ENCODE measurements at regions not wholly inside any gene's neighbourhood (a gene's known extent, or its start where the extent isn't known, plus 50 kb on each side); places are given as distances from the start of the nearest gene placed in this dataset.

DNA sequence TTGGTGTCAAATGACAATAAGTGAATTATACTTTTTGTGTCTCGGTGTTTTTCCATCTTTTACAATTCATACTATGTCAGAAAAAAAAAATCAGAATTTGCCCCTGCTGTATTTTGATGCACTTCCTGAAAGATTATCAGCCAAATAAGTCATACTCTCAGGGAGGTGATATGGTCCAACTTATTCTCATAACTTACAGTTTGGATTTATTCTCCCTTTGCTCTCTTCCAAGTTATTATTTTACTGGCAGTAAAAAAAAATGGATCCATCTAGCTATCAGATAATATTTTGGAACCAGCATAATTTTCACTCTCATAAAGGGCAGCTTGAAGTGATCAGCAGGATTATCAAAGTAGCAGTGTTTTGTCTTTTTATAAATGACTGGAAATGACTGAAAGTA, 337.1 kb downstream of the BMPER start:
- H3K4me1 Mint-ChIP-seq: no peaks in the 10 kb centered on the region
- H3K36me3 Mint-ChIP-seq: no peaks in the 10 kb centered on the region
- no peak overlapping the region for H3K4me3 Mint-ChIP-seq
- H3K9me3 Mint-ChIP-seq: peaks cover 3% of the 10 kb centered on the region
- ATAC-seq: no peak
- H3K27ac Mint-ChIP-seq: no peak overlapping the region
- H3K27me3 Mint-ChIP-seq: no peaks in the 10 kb centered on the region

DNA sequence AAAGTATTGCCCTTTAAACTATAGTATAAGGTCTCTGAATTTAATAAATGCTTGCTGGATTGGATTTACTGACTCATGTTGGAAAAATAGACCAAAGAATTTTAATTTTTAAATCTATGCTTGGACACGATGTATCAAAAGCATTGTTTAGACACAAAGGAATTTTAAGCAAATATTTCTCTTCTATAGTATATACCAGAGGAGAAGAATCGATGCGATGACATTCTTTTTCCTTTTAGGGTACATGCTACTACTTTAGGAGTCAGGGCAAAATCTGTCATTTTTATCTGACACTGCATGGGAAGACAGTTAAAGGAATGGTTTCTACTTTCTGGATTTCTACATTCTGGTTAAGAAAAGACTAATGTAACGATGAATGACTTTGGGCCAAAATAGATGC, 339.9 kb downstream of the BMPER start:
- H3K4me3 Mint-ChIP-seq: no peak overlapping the region
- H3K4me1 Mint-ChIP-seq: no peaks in the 10 kb centered on the region
- H3K36me3 Mint-ChIP-seq: no peaks in the 10 kb centered on the region
- no peak for ATAC-seq
- no peak overlapping the region for H3K27ac Mint-ChIP-seq
- H3K27me3 Mint-ChIP-seq: no peaks in the 10 kb centered on the region
- H3K9me3 Mint-ChIP-seq: peaks cover 6% of the 10 kb centered on the region

DNA sequence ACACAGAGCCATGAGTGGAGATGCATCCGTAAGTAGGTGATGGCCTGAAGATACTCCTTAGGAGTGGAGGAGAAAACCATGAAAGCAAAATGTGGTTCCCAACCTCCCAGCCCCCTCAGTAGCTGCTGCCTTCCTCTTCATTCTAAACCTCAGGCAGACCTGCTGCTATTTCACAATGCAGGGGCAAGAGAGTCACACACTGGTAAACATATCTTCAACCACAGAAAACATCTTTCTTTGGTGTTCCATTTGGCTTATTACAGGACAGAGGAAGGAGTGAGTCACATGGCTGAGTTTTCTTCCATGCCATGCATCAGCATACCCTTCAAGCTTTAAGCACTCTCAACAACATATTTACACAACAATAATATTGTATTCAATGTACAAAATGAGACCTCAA, 342.1 kb downstream of the BMPER start:
- ATAC-seq: no peak
- Mint-ChIP-seq H3K4me1 (no peaks in the 10 kb centered on the region), H3K9me3 (peaks cover 6% of the 10 kb centered on the region), H3K27ac (no peak overlapping the region), H3K36me3 (no peaks in the 10 kb centered on the region), H3K4me3 (no peak overlapping the region), H3K27me3 (no peaks in the 10 kb centered on the region)

DNA sequence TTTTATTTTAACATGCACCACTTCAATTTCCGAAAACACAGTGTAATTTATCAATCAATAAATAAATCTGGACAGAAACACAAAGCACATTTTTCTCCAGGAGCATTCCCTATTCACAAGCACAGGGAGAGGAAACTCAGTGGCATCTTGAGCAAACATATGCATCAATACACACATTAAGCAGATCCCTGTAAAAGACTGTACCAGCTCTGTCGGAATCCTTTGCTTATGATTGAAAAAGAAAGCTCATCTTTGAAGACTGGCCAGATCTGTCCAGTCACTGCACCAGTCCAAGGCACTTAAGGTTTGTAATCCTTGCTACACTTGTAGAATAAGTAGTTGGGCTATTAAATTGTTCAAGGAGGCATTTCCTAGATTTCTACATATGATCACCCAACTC, 343.9 kb downstream of the BMPER start:
- no peak overlapping the region for H3K27ac Mint-ChIP-seq
- H3K9me3 Mint-ChIP-seq: peaks cover 6% of the 10 kb centered on the region
- no peaks in the 10 kb centered on the region for H3K36me3 Mint-ChIP-seq
- H3K4me3 Mint-ChIP-seq: no peak overlapping the region
- no peaks in the 10 kb centered on the region for H3K4me1 Mint-ChIP-seq
- ATAC-seq: no peak
- H3K27me3 Mint-ChIP-seq: no peaks in the 10 kb centered on the region

DNA sequence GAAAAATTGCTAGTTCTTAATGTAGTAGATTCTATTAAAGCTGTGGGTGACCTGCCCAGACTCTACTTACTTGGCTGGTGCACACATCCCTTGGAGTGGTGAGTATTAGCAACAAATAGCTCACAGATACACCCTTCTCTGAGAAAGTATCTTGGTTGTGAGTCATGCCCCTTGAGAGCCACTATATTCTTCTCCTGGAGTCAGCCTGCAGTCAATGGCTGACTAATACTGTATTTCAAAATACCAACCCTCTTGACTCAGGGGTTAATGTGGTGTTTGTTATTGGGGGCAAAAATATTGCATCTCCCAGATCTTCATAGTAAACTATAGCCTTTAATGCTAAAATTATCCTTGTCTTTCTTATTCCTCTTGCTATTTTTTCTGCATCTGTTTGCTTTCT, 354.9 kb downstream of the BMPER start:
- Mint-ChIP-seq H3K9me3 (no peaks in the 10 kb centered on the region), H3K36me3 (no peaks in the 10 kb centered on the region), H3K4me1 (no peaks in the 10 kb centered on the region), H3K27me3 (no peaks in the 10 kb centered on the region), H3K4me3 (no peak overlapping the region), H3K27ac (no peak overlapping the region)
- no peak for ATAC-seq

DNA sequence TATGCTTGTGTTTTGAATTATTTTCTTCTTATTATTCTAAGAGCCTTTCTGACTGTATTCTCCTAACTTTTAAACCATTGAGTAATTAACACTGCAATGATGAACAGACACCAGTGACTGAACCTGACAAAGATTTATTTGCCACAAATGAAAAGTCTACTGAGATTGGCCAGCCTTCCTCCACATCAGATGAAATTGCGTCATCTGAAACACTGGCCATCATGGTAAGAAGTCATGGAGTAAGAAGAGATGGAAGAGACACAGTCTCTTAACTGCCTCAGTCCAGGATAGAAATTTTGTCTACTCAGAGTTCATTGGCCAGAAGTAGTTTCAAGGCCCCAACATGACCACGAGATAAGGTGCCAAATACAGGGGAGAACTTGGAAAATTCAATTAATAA, 357.8 kb downstream of the BMPER start:
- Mint-ChIP-seq H3K9me3 (no peaks in the 10 kb centered on the region), H3K4me3 (no peak overlapping the region), H3K27ac (no peak overlapping the region), H3K4me1 (no peaks in the 10 kb centered on the region), H3K27me3 (no peaks in the 10 kb centered on the region), H3K36me3 (no peaks in the 10 kb centered on the region)
- no peak for ATAC-seq

DNA sequence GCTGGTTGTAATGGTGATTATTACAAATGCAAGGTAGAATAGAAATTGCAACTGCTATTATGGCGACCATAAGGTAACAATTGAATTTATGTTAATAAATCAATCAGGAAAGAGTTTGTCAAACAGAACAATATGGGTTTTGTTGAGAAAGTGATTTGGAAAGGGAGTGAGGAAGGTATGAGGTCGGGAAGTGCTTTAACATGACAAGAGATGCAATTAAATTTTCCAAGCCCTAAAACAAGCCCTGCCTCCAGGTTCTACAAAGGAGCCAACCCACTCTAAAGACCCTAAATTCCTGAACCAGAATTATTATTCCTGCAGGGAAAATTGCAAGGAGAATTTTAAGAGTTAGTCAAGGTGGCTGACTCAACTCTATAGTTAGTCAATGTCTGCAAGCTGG, 363.7 kb downstream of the BMPER start:
- H3K27me3 Mint-ChIP-seq: no peaks in the 10 kb centered on the region
- ATAC-seq: no peak
- H3K4me1 Mint-ChIP-seq: no peaks in the 10 kb centered on the region
- H3K4me3 Mint-ChIP-seq: no peak overlapping the region
- no peak overlapping the region for H3K27ac Mint-ChIP-seq
- peaks cover 3% of the 10 kb centered on the region for H3K9me3 Mint-ChIP-seq
- H3K36me3 Mint-ChIP-seq: no peaks in the 10 kb centered on the region

DNA sequence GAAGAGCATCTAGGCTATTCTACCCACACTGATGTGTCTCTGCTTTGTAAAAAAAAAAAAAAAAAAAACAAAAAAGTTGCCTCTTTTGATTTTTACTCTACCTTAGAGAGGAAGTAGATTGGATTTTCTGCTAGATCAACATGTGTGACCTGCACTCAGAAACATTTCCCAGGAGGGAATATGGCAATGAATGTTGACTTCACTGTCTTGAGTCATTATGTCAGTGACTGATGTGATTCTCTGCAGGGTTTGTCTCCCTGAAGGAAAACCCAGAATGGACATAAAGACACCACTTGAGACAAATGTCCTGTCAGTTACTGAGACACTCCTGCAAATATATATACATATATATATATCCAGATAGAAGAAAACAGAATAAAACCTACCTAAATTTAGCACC, 370.3 kb downstream of the BMPER start:
- Mint-ChIP-seq H3K9me3 (peaks cover 3% of the 10 kb centered on the region), H3K4me3 (no peak overlapping the region), H3K36me3 (no peaks in the 10 kb centered on the region), H3K27me3 (no peaks in the 10 kb centered on the region), H3K4me1 (no peaks in the 10 kb centered on the region), H3K27ac (no peak overlapping the region)
- ATAC-seq: no peak

DNA sequence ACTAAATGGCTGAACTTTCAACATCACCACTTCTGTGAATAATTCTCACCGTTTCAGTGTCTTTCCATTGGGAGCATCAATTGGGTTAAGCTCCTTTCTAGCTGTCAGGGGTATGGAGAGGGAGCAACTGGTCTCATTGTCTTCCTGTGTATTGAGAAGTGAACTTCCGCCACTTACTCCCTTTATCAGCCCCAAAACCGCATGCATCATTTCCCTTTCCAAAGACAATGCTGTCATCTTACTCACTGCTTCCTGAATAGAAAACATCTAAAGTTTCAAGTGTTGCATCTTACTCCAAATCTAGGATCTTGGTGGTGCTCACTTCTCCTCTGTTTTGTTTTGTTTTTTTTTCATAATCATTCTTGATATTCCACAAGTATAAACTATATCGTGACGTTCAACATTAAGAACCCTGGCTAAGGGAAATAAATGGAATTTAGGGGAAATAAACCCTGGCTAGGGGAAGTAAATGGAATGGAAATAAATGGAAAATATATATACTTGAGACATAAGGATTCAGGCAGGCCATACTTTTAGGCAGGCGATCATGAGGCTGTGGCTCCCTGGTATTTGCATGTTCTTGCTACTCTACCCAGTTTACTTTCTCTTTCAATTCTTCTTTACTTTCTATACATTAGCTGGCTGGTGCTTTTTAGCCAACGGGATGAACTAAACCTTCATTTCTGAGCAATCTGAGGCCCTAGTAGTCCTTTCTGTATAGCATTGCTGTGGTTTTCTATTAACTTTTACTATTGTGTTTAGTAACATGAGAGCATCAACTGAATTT, 371.9 kb downstream of the BMPER start:
- Mint-ChIP-seq H3K9me3 (peaks cover 3% of the 10 kb centered on the region), H3K4me3 (no peak overlapping the region)
- ATAC-seq: no peak

DNA sequence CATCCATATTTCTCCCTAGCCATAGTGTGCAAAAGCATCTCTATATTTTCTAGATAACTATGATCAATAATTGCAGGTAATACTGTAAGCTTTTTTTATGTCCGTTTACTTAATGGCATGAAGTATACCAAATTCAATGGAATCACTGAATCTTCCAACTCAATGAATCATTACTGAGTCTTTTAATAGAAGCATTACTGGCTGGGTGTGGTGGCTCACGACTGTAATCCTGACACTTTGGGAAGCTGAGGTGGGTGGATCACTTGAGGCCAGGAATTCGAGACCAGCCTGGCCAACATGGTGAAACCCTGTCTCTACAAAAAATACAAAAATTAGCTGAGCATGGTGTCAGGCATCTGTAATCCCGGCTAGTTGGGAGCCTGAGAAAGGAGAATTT, 372.5 kb downstream of the BMPER start:
- H3K9me3 Mint-ChIP-seq: peaks cover 6% of the 10 kb centered on the region
- no peaks in the 10 kb centered on the region for H3K27me3 Mint-ChIP-seq
- no peaks in the 10 kb centered on the region for H3K4me1 Mint-ChIP-seq
- H3K27ac Mint-ChIP-seq: no peak overlapping the region
- no peaks in the 10 kb centered on the region for H3K36me3 Mint-ChIP-seq
- H3K4me3 Mint-ChIP-seq: no peak overlapping the region
- no peak for ATAC-seq

More for the DNA sequence above, 371.9 kb downstream of the BMPER start:
- Mint-ChIP-seq H3K4me1 (no peaks in the 10 kb centered on the region), H3K36me3 (no peaks in the 10 kb centered on the region), H3K27me3 (no peaks in the 10 kb centered on the region), H3K27ac (no peak overlapping the region)

DNA sequence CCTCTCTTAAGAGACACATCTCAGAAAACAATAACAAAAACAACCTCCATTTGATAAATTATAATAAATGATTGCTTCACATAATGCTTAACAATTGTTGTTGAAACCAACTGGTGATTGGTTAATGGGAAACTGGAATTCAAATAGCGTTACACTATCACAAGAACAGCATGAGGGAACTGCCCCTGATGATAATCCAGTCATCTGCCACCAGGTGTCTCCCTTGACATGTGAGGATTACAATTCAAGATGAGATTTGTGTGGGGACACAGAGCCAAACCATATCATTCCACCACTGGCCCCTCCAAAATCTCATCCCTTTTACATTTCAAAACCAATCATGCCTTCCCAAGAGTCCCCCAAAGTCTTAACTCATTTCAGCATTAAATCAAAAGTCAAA, 375.9 kb downstream of the BMPER start:
- Mint-ChIP-seq H3K4me3 (no peak overlapping the region), H3K36me3 (no peaks in the 10 kb centered on the region), H3K4me1 (no peaks in the 10 kb centered on the region), H3K27me3 (no peaks in the 10 kb centered on the region), H3K9me3 (peaks cover 10% of the 10 kb centered on the region), H3K27ac (no peak overlapping the region)
- no peak for ATAC-seq

DNA sequence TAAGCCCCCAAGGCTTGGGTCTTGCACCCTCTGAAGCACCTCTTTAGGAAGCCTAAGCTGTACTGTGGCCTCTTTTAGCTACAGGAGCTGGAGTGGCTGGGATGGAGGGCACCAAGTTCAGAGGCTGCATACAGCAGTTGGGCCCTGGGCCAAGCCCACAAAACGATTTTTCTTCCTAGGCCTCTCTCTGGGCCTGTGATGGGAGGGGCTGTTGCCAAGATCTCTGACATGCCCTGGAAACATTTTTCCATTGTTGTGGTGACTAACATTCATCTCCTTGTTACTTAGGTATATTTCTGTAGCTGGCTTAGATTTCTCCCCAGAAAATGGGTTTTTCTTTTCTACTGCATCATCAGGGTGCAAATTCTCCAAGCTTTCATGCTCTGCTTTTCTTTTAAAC, 375.7 kb upstream of the NPSR1 start:
- H3K9me3 Mint-ChIP-seq: peaks cover 10% of the 10 kb centered on the region
- no peak overlapping the region for H3K27ac Mint-ChIP-seq
- no peaks in the 10 kb centered on the region for H3K4me1 Mint-ChIP-seq
- ATAC-seq: no peak
- H3K27me3 Mint-ChIP-seq: no peaks in the 10 kb centered on the region
- H3K4me3 Mint-ChIP-seq: no peak overlapping the region
- H3K36me3 Mint-ChIP-seq: no peaks in the 10 kb centered on the region

DNA sequence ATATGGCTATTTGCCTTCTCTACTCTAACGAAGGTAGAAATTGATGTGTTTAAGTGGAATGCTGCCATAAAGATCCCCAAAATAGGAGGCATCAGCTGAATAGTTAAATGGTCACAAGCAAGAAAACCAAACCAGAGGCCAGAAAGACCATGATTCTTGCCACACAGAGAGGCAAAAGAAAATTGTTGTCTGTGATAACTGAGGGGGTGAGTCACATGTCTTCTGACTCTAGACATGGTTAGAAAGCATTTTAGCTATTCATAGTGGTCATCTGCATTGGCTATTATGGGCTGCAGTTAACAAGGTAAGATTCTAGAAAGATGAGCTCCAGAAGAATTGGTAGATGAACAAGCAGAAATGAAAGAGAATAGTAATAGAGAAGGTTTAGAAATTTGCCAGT, 361.4 kb upstream of the NPSR1 start:
- no peaks in the 10 kb centered on the region for H3K9me3 Mint-ChIP-seq
- no peaks in the 10 kb centered on the region for H3K4me1 Mint-ChIP-seq
- no peaks in the 10 kb centered on the region for H3K36me3 Mint-ChIP-seq
- no peak for ATAC-seq
- H3K4me3 Mint-ChIP-seq: no peak overlapping the region
- H3K27me3 Mint-ChIP-seq: no peaks in the 10 kb centered on the region
- H3K27ac Mint-ChIP-seq: no peak overlapping the region

DNA sequence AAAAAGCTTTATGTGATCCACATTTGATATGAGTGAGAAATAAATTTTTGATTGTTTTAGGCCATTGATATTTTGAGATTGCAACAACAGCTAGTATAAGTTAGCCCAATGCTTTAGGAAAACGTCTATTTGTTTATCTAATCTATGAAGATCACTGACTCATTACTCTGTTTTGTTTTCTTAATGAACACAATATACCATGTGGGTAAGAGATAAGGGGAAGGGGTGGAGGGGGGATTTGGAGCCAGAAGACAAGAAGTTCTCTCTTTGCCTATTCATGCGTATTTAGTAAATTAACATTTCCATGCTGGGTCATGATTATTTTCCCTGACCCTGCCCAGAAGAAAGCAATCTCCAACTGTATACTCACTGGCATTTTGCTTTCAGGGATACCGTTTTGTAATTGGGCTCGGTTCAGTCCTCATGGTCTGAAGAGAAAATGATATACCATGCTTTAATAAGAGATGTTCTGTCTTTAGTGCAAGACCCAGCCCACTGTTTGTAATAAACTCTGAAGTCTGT, 359.5 kb upstream of the NPSR1 start:
- Mint-ChIP-seq H3K4me3 (no peak overlapping the region), H3K27me3 (no peaks in the 10 kb centered on the region), H3K36me3 (no peaks in the 10 kb centered on the region), H3K9me3 (no peaks in the 10 kb centered on the region), H3K27ac (no peak overlapping the region), H3K4me1 (no peaks in the 10 kb centered on the region)
- ATAC-seq: no peak

DNA sequence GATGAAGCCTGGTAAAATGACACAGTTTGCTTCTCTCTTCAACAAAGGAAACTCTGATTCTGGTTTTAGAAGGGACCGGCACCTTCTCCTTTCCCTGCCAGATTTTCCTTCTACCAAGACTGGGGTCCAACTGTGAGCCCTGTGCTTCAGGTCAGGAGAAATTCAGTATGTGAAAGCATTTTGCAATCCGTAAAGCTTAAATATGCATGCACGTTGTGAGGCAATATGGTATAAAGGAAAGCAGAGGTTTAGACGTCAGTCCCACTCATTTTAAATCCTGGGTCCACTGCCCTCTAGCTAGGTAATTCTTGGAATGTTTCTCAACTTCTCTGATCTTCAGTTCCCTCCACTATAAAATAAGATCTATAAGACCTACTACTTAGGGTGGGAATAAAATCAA, 359.0 kb upstream of the NPSR1 start:
- no peaks in the 10 kb centered on the region for H3K27me3 Mint-ChIP-seq
- H3K27ac Mint-ChIP-seq: no peak overlapping the region
- no peaks in the 10 kb centered on the region for H3K9me3 Mint-ChIP-seq
- H3K4me3 Mint-ChIP-seq: no peak overlapping the region
- H3K4me1 Mint-ChIP-seq: no peaks in the 10 kb centered on the region
- ATAC-seq: no peak
- no peaks in the 10 kb centered on the region for H3K36me3 Mint-ChIP-seq

DNA sequence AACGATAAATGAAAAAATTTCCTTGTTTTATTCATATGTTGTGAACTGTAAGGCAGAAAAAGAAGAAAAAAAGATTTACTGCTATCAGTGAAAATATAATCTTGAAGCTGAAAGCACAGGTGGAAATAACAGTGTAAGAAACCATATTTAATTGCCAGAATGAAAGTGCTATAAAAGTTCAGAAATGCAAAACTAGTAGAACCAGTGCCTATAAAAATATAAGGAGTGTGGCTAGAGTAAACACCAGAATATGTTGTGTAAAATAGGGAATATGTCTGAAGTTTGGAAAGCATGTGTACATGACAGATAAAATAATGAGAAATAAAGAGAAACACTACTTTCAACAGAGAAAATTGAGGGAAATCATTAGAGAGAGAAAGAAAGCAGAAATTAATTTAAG, 350.5 kb upstream of the NPSR1 start:
- no peaks in the 10 kb centered on the region for H3K4me1 Mint-ChIP-seq
- H3K27ac Mint-ChIP-seq: no peak overlapping the region
- H3K9me3 Mint-ChIP-seq: no peaks in the 10 kb centered on the region
- H3K27me3 Mint-ChIP-seq: no peaks in the 10 kb centered on the region
- ATAC-seq: no peak
- no peak overlapping the region for H3K4me3 Mint-ChIP-seq
- no peaks in the 10 kb centered on the region for H3K36me3 Mint-ChIP-seq
